ENCODE measurements at regions not wholly inside any gene's neighbourhood (a gene's known extent, or its start where the extent isn't known, plus 50 kb on each side); places are given as distances from the start of the nearest gene placed in this dataset.

DNA sequence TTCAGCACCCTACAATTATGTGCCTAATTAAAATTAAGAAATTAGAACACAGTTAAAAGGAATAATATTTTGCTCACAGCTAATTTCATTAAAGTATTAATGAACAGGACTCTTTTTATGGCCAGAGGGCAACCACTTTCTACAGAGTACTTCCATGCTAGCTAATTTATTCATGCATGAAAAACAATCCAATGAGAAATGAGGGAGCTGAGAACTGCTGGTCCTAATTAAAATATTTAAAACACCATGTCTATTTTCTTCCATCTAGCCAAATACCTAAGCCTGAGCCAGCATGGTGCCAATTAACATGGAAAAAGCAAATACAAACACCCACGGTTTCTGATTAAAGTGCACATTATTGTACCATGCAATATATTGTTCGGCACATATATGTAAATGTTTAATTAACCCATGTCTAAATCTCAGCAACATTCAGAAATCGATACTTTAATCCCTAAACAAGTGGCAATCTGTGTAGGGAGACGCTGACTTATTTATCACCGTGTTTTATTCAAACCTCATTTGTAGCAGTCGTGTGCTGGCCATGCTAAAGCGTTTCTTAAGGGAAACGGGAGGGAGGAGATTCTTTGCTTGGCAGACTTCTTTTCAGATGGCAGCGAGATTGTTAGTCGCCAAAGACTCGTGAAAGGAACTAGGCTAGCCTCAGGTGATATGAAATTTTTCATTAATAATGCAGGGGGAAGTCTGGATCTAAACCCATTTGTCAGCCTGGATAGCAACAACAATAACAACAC lies 193.5 kb downstream of the ANXA2 start:
- TF ChIP-seq, protein P1, sequence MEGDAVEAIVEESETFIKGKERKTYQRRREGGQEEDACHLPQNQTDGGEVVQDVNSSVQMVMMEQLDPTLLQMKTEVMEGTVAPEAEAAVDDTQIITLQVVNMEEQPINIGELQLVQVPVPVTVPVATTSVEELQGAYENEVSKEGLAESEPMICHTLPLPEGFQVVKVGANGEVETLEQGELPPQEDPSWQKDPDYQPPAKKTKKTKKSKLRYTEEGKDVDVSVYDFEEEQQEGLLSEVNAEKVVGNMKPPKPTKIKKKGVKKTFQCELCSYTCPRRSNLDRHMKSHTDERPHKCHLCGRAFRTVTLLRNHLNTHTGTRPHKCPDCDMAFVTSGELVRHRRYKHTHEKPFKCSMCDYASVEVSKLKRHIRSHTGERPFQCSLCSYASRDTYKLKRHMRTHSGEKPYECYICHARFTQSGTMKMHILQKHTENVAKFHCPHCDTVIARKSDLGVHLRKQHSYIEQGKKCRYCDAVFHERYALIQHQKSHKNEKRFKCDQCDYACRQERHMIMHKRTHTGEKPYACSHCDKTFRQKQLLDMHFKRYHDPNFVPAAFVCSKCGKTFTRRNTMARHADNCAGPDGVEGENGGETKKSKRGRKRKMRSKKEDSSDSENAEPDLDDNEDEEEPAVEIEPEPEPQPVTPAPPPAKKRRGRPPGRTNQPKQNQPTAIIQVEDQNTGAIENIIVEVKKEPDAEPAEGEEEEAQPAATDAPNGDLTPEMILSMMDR (IDR thresholded peaks at IDR 0.05) = no peak
- no peak for TF ChIP-seq POLR2A (IDR thresholded peaks at IDR 0.05)

All from testis (tissue), 2 donors.